WERI-Rb-1 (cell line): ENCODE measurements at regions not wholly inside any gene's neighbourhood (a gene's known extent, or its start where the extent isn't known, plus 50 kb on each side); places are given as distances from the start of the nearest gene placed in this dataset.
"Not testable (repeated sequence)": the region's sequence is repeated elsewhere in the genome, so short reads cannot be mapped to it uniquely, and the experiment has no call there.

Experiments
- DNase-seq: peaks from one replicate; pipeline ENCODE4 v3.0.0-alpha.2; 2020
- H3K27ac ChIP-seq: fragments of 250-450 bp; sonication (Bioruptor Pico); 2 replicates; pipeline ENCODE4 v1.5.1; 2020; ENCODE audit warnings: mild to moderate bottlenecking, moderate library complexity
- H3K27me3 ChIP-seq: fragments of 250-450 bp; sonication (Bioruptor Pico); 2 replicates; pipeline ENCODE4 v1.5.1; 2021; ENCODE audit warnings: mild to moderate bottlenecking, low read depth, moderate library complexity; ENCODE audit not compliant: insufficient read depth, severe bottlenecking
- H3K36me3 ChIP-seq: fragments of 250-450 bp; sonication (Bioruptor Pico); 2 replicates; pipeline ENCODE4 v1.5.1; 2020; ENCODE audit warnings: mild to moderate bottlenecking, moderate library complexity
- H3K4me3 ChIP-seq: 2 replicates; pipeline ENCODE4 v1.5.1; 2011; ENCODE audit warnings: low read depth, mild to moderate bottlenecking, control low read depth, low read length
- H3K9me3 ChIP-seq: fragments of 250-450 bp; sonication (Bioruptor Pico); 2 replicates; pipeline ENCODE4 v1.5.1; 2021; ENCODE audit warnings: mild to moderate bottlenecking, moderate library complexity; ENCODE audit not compliant: severe bottlenecking

GRCh38 chr9:41251101-41251500 lies 62.0 kb upstream of the ZNG1F start:
- H3K27ac ChIP-seq, H3K27me3 ChIP-seq, H3K36me3 ChIP-seq, H3K4me3 ChIP-seq, H3K9me3 ChIP-seq, DNase-seq: not testable (repeated sequence)

- not testable (repeated sequence) for H3K36me3 ChIP-seq, H3K27ac ChIP-seq, H3K4me3 ChIP-seq, DNase-seq, H3K9me3 ChIP-seq, H3K27me3 ChIP-seq
Observed at GRCh38 chr9:41246702-41247101, 57.6 kb upstream of the ZNG1F start.
